ENCODE measurements at regions not wholly inside any gene's neighbourhood (a gene's known extent, or its start where the extent isn't known, plus 50 kb on each side); places are given as distances from the start of the nearest gene placed in this dataset.

DNA sequence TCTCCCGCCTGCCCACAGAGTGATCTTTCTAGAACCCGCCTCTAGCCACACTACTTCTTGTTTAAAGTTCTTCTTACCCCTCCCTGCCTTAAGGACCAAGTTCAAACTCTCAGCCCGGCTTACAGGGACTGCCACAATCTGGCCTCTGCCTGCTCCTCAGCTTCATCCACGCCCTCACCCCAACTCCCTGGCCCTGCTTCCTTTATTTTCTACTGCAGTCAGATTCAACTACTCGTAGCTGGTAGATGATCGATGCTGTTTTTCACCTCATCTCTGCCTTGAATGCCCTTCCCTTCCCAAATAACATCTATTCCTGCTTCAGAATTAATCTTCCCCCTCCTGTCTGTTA, 508.5 kb downstream of the RPS24 start:
- TF ChIP-seq SIN3A (IDR thresholded peaks at IDR 0.05; ENCODE audit: borderline replicate concordance, insufficient read depth, low read length) (no peak), POLR2AphosphoS5 (IDR thresholded peaks at IDR 0.05; ENCODE audit: low read depth, low read length) (no peak), TAF1 (IDR thresholded peaks at IDR 0.05; ENCODE audit: borderline replicate concordance, insufficient read depth, low read length) (no peak), FOXP2 (optimal IDR thresholded peaks at IDR 0.05; ENCODE audit: borderline replicate concordance, extremely low read depth, extremely low read length, insufficient read depth) (no peak)
- TF ChIP-seq, protein P1, sequence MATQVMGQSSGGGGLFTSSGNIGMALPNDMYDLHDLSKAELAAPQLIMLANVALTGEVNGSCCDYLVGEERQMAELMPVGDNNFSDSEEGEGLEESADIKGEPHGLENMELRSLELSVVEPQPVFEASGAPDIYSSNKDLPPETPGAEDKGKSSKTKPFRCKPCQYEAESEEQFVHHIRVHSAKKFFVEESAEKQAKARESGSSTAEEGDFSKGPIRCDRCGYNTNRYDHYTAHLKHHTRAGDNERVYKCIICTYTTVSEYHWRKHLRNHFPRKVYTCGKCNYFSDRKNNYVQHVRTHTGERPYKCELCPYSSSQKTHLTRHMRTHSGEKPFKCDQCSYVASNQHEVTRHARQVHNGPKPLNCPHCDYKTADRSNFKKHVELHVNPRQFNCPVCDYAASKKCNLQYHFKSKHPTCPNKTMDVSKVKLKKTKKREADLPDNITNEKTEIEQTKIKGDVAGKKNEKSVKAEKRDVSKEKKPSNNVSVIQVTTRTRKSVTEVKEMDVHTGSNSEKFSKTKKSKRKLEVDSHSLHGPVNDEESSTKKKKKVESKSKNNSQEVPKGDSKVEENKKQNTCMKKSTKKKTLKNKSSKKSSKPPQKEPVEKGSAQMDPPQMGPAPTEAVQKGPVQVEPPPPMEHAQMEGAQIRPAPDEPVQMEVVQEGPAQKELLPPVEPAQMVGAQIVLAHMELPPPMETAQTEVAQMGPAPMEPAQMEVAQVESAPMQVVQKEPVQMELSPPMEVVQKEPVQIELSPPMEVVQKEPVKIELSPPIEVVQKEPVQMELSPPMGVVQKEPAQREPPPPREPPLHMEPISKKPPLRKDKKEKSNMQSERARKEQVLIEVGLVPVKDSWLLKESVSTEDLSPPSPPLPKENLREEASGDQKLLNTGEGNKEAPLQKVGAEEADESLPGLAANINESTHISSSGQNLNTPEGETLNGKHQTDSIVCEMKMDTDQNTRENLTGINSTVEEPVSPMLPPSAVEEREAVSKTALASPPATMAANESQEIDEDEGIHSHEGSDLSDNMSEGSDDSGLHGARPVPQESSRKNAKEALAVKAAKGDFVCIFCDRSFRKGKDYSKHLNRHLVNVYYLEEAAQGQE (IDR thresholded peaks at IDR 0.05; ENCODE audit: insufficient read depth in 1 of 2, low read depth in 2 of 2, low read length in 2 of 2), result no peak

DNA sequence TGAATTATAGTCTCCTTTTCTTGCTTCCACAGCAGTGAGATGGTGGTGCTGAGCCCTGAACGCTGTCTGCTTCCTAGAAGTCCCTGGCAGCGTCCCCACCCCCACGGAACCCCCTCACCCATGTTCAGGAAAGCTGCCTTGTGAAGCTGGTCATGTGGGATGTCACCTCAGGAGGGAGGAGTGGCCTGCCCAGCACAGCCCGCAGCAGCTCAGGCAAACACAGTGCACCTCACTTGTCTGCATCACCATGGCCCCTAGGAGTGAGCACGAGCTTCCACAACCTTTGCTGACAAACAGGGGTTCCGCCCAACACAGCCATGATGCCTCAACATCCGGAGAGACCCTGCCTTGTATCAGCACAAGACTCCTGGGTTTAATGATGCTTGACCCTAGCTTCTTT, 508.9 kb downstream of the RPS24 start:
- TF ChIP-seq, protein P1 (IDR thresholded peaks at IDR 0.05; ENCODE audit: insufficient read depth in 1 of 2, low read depth in 2 of 2, low read length in 2 of 2), result no peak
- no peak for TF ChIP-seq SIN3A (IDR thresholded peaks at IDR 0.05; ENCODE audit: borderline replicate concordance, insufficient read depth, low read length)

DNA sequence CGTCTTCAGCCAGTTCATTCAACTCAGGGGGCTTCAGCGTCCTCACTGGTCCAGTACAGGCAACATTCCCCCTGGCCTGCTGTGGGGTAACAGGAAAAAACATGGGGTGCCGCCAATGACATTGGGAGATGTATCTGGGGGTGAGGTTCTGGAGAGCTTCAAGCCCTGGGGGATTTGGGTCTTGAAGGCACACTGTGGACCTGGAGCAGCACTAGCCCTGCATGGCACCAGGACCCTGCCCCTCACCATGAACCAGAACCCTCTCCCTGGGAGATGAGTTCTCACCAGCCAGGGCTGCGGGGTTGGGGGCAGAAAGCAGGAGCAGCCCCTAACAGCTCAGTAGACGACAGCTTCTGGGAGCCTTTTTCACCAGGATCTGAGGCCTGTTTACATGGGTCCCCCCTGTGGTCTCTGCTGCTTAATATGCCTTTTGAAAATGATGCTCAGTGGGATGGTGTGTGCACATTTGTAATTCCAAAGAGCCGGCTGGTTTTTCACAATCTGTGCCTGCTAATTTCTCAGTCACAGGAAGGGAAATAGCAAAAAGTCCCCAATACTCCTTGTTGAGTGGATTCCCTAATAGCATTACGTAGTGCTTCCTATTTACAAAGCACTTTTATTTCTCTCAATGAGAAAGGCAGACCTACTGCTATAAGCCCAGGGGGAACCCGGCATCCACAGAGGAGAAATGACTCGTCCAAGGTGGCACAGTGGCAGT, 509.5 kb downstream of the RPS24 start:
- no peak for TF ChIP-seq POLR2AphosphoS5 (IDR thresholded peaks at IDR 0.05; ENCODE audit: low read depth, low read length)

DNA sequence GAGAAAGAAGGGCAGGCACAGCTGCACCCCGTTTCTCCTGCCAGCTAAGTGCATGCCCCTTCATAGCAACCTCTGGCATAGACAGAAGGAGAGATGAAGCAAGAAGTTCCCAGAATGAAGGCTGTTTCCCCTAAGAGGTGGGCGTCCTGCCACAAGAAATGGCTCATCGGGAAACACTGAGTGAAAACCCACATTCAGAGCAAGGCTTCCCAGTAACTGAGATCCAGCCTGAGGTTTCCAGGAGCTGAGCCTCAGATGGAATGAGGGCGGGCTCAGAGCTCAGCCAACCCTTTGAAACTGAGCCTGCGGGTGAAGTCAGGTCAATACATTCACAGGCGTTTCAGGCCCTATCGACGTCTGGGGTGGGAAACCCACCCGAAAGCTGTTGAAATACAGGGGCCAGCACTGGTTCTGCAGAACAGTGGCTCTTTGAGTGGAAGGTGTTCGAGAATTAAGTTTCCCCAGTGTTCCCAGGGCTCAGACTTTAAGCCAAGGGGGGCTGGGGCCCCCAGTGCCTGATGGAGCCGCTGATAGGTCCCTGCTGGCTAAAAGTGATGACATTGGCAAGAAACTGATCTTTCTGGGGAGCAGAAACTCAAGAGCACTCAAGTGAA, 510.2 kb downstream of the RPS24 start:
- TF ChIP-seq SIN3A (IDR thresholded peaks at IDR 0.05; ENCODE audit: borderline replicate concordance, insufficient read depth, low read length) (no peak), TAF1 (IDR thresholded peaks at IDR 0.05; ENCODE audit: borderline replicate concordance, insufficient read depth, low read length) (no peak), FOXP2 (optimal IDR thresholded peaks at IDR 0.05; ENCODE audit: borderline replicate concordance, extremely low read depth, extremely low read length, insufficient read depth) (no peak), POLR2AphosphoS5 (IDR thresholded peaks at IDR 0.05; ENCODE audit: low read depth, low read length) (no peak)
- TF ChIP-seq, protein P1 (IDR thresholded peaks at IDR 0.05; ENCODE audit: insufficient read depth in 1 of 2, low read depth in 2 of 2, low read length in 2 of 2), result no peak

DNA sequence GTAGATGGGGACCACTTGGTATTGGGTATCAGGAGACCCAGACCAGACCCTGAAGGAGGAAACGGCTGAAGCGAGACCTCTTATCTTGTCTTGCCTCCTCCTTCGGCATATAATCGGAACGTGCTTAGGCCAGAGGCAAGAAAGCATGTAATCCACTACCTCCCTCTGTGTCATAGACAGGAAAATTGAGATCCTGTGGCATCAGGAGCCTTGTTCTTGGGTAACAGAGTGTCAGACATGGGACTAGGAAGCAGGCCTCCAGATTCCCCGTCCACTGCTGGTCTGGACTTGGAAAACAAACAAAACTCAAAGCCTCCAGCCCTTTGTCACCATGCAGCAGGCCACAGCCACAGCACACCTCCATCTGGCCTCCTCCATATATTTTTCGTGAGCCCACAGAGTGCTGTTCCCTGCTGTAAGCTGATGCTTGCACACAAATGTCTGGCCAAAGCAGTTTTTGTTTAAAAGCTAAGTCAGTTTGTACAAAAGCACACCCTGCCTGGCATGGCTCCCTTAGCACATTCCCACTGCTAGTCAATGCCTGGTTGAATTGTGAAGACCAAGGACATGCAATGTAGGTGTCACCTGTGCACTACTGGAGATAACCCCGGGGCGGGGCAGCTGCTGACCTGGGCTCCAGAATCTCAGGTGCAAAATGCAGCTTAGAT, 510.9 kb downstream of the RPS24 start:
- TF ChIP-seq FOXP2 (optimal IDR thresholded peaks at IDR 0.05; ENCODE audit: borderline replicate concordance, extremely low read depth, extremely low read length, insufficient read depth), result no peak
- TF ChIP-seq, protein P1 (IDR thresholded peaks at IDR 0.05; ENCODE audit: insufficient read depth in 1 of 2, low read depth in 2 of 2, low read length in 2 of 2), result no peak
- TF ChIP-seq TAF1 (IDR thresholded peaks at IDR 0.05; ENCODE audit: borderline replicate concordance, insufficient read depth, low read length), result no peak
- no peak for TF ChIP-seq SIN3A (IDR thresholded peaks at IDR 0.05; ENCODE audit: borderline replicate concordance, insufficient read depth, low read length)
- no peak for TF ChIP-seq POLR2AphosphoS5 (IDR thresholded peaks at IDR 0.05; ENCODE audit: low read depth, low read length)
